ENCODE measurements at regions not wholly inside any gene's neighbourhood (a gene's known extent, or its start where the extent isn't known, plus 50 kb on each side); places are given as distances from the start of the nearest gene placed in this dataset.
"Not testable (repeated sequence)": the region's sequence is repeated elsewhere in the genome, so short reads cannot be mapped to it uniquely, and the experiment has no call there.

- no peak overlapping the region for H2BK12ac ChIP-seq (ENCODE audit: insufficient read length, low read depth, low read length)
- H3K27me3 ChIP-seq (ENCODE audit: insufficient read depth, low read length): no peaks in the 10 kb centered on the region
- H3K9me3 Mint-ChIP-seq: peaks cover 0 to 6% of the 10 kb centered on the region in 2 experiments; a peak in 3 of 5 replicates
- H2AFZ ChIP-seq (ENCODE audit: low read length): no peak overlapping the region
- no peak for TF ChIP-seq CTCF (conservative IDR thresholded peaks at IDR 0.05)
- no peak overlapping the region for H2BK15ac ChIP-seq (ENCODE audit: low read depth, low read length)
- no peak overlapping the region for H4K5ac ChIP-seq (ENCODE audit: insufficient read length, low read depth, low read length)
- no peak overlapping the region for H3K4me2 ChIP-seq (ENCODE audit: insufficient read depth, insufficient read length, low read length)
- no peak overlapping the region for H3K27ac ChIP-seq (ENCODE audit: insufficient read length, low read depth, low read length)
- no peak overlapping the region for H3K18ac ChIP-seq (ENCODE audit: insufficient read length, low read depth, low read length)
- H3K14ac ChIP-seq (ENCODE audit: insufficient read depth, low read length): no peak overlapping the region
- no peak overlapping the region for H2AK5ac ChIP-seq (ENCODE audit: insufficient read length, low read length)
- WGBS (ENCODE audit: extremely low coverage, insufficient read length, low lambda C conversion rate): no CpG with 5 or more reads among the region's 1 CpG
- no peak overlapping the region for H3K4ac ChIP-seq (ENCODE audit: low read depth, low read length)
- H4K91ac ChIP-seq (ENCODE audit: insufficient read length, low read depth, low read length): no peak overlapping the region
- no peaks in the 10 kb centered on the region for H3K23me2 ChIP-seq (ENCODE audit: insufficient read length, low read depth, low read length, poor library complexity, severe bottlenecking)
- H2BK20ac ChIP-seq (ENCODE audit: low read depth, low read length, poor library complexity, severe bottlenecking): no peak overlapping the region
- peaks cover 7% of the 10 kb centered on the region in 2 experiments for H3K4me1 Mint-ChIP-seq
- no peak overlapping the region for H3T11ph ChIP-seq (ENCODE audit: low read length)
- H3K36me3 Mint-ChIP-seq (ENCODE audit: insufficient read depth in 1 of 3, low read depth in 3 of 3): no peaks in the 10 kb centered on the region
- no peaks in the 10 kb centered on the region for H3K9me3 ChIP-seq (ENCODE audit: control insufficient read depth, low read depth, low read length)
- H2BK5ac ChIP-seq (ENCODE audit: insufficient read length, low read length): no peak overlapping the region
- no peak overlapping the region for H3K23ac ChIP-seq (ENCODE audit: insufficient read length, low read depth, low read length)
- H3K79me2 ChIP-seq (ENCODE audit: insufficient read depth, low read length): no peaks in the 10 kb centered on the region
- H2BK120ac ChIP-seq (ENCODE audit: low read depth, low read length, poor library complexity, severe bottlenecking): no peak overlapping the region
- no peaks in the 10 kb centered on the region for H4K20me1 ChIP-seq (ENCODE audit: control insufficient read depth, insufficient read depth, insufficient read length)
- no peaks in the 10 kb centered on the region for H3K27me3 Mint-ChIP-seq (ENCODE audit: low read depth)
- no peak overlapping the region for H3K27ac Mint-ChIP-seq
- H3K9ac ChIP-seq (ENCODE audit: extremely low read depth, insufficient read length, low read length): no peak overlapping the region
- no peak overlapping the region for H4K8ac ChIP-seq (replicated peaks; ENCODE audit: insufficient read length, low read depth, low read length)
- no peaks in the 10 kb centered on the region for H3K4me1 ChIP-seq (ENCODE audit: insufficient read depth, low read length)
- H3K4me3 Mint-ChIP-seq: no peak overlapping the region
- no peaks in the 10 kb centered on the region for H3K79me1 ChIP-seq (ENCODE audit: insufficient read depth, low read depth, low read length, poor library complexity, severe bottlenecking)
- no peak for DNase-seq
- H3K56ac ChIP-seq (ENCODE audit: insufficient read length, low read depth, low read length): no peak overlapping the region
Measured at GRCh38 chr11:37264060-37264459, 666.0 kb upstream of the RAG2 start.

GRCh38 chr11:37263467-37263866 is 665.4 kb upstream of the RAG2 start:
- H2BK120ac ChIP-seq (ENCODE audit: low read depth, low read length, poor library complexity, severe bottlenecking); H2BK15ac ChIP-seq (ENCODE audit: low read depth, low read length); H4K5ac ChIP-seq (ENCODE audit: insufficient read length, low read depth, low read length); H3K4me1 Mint-ChIP-seq; H3K27me3 ChIP-seq (ENCODE audit: insufficient read depth, low read length); H2AK5ac ChIP-seq (ENCODE audit: insufficient read length, low read length); H3K9me3 ChIP-seq (ENCODE audit: control insufficient read depth, low read depth, low read length); H3K4me3 Mint-ChIP-seq; H3K4me2 ChIP-seq (ENCODE audit: insufficient read depth, insufficient read length, low read length); H2BK20ac ChIP-seq (ENCODE audit: low read depth, low read length, poor library complexity, severe bottlenecking); H3K36me3 Mint-ChIP-seq (ENCODE audit: insufficient read depth in 1 of 3, low read depth in 3 of 3); H3K4ac ChIP-seq (ENCODE audit: low read depth, low read length); H3K56ac ChIP-seq (ENCODE audit: insufficient read length, low read depth, low read length); H3K27me3 Mint-ChIP-seq (ENCODE audit: low read depth); H2BK12ac ChIP-seq (ENCODE audit: insufficient read length, low read depth, low read length); H4K91ac ChIP-seq (ENCODE audit: insufficient read length, low read depth, low read length); H3K9me3 Mint-ChIP-seq; H3K4me1 ChIP-seq (ENCODE audit: insufficient read depth, low read length); H3K27ac Mint-ChIP-seq; H3K9ac ChIP-seq (ENCODE audit: extremely low read depth, insufficient read length, low read length); H3K27ac ChIP-seq (ENCODE audit: insufficient read length, low read depth, low read length); H3K18ac ChIP-seq (ENCODE audit: insufficient read length, low read depth, low read length); H2AFZ ChIP-seq (ENCODE audit: low read length); H3K14ac ChIP-seq (ENCODE audit: insufficient read depth, low read length); H3K23me2 ChIP-seq (ENCODE audit: insufficient read length, low read depth, low read length, poor library complexity, severe bottlenecking); H3K23ac ChIP-seq (ENCODE audit: insufficient read length, low read depth, low read length); H3K79me1 ChIP-seq (ENCODE audit: insufficient read depth, low read depth, low read length, poor library complexity, severe bottlenecking); H3T11ph ChIP-seq (ENCODE audit: low read length); H4K8ac ChIP-seq (replicated peaks; ENCODE audit: insufficient read length, low read depth, low read length); H3K79me2 ChIP-seq (ENCODE audit: insufficient read depth, low read length); H4K20me1 ChIP-seq (ENCODE audit: control insufficient read depth, insufficient read depth, insufficient read length); DNase-seq; H2BK5ac ChIP-seq (ENCODE audit: insufficient read length, low read length): not testable (repeated sequence)
- 100% methylated on average over 1 of the region's 9 CpGs for WGBS (ENCODE audit: extremely low coverage, insufficient read length, low lambda C conversion rate)
